ENCODE measurements at regions not wholly inside any gene's neighbourhood (a gene's known extent, or its start where the extent isn't known, plus 50 kb on each side); places are given as distances from the start of the nearest gene placed in this dataset.

GRCh38 chr11:97844016-97844415 lies 1176.7 kb upstream of the CNTN5 start:
- TF ChIP-seq CTCF (IDR thresholded peaks at IDR 0.05) (no peak), POLR2AphosphoS5 (IDR thresholded peaks at IDR 0.05) (no peak), POLR2A (IDR thresholded peaks at IDR 0.05) (no peak), EP300 (IDR thresholded peaks at IDR 0.05; ENCODE audit: low read depth) (no peak)
